ENCODE measurements at regions not wholly inside any gene's neighbourhood (a gene's known extent, or its start where the extent isn't known, plus 50 kb on each side); places are given as distances from the start of the nearest gene placed in this dataset.

DNA sequence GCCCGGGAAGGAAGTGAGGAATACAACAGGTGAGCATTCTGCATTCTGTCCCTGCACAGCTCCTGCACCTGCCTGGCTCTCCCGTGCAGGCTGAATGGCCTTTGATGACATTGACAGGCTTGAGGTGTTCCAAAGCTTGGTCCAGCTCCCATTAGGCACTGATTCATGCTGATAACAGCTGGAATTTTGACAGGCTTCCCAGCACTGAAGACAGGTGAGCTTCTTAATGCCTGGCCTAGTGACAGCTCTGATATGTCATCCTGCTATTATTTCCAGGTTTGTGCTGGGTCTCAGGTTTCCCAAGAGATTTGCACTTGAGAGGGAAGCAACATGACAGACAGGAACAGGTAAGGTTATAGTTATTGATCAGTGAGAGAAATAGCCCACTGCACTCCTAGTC, 58.0 kb upstream of the MTNR1B start:
- Histone ChIP-seq H3K4me3 (ENCODE audit: low read length) (no peak overlapping the region), H3K36me3 (ENCODE audit: control insufficient read depth in 2 of 3, insufficient read depth in 3 of 3, low read length in 3 of 3) (no peaks in the 10 kb centered on the region), H3K27ac (ENCODE audit: low read depth, low read length) (no peak overlapping the region), H3K9me3 (ENCODE audit: control insufficient read depth in 2 of 3, low read length in 3 of 3) (no peaks in the 10 kb centered on the region), H3K27me3 (ENCODE audit: control insufficient read depth in 2 of 2, insufficient read depth in 2 of 2, low read length in 2 of 2) (no peaks in the 10 kb centered on the region), H3K4me1 (ENCODE audit: control insufficient read depth in 2 of 2, insufficient read depth in 2 of 2, low read length in 2 of 2) (no peaks in the 10 kb centered on the region)
- H3K4me3 Mint-ChIP-seq = no peak overlapping the region
- POLR2A ChIA-PET = no interaction called here
- peaks cover 0 to 2% (median 0%) of the 10 kb centered on the region in 11 donors for H3K9me3 Mint-ChIP-seq
- peaks cover 0 to 9% (median 0%) of the 10 kb centered on the region in 5 donors for H3K27me3 Mint-ChIP-seq
- no peaks in the 10 kb centered on the region for H3K4me1 Mint-ChIP-seq
- intact Hi-C loops (cut with micrococcal nuclease) = no loop called here
- CTCF ChIA-PET = interaction anchor here (0.8 kb wide), 1 partner anchor 26 kb away, joined by 3 read pairs; no protein-coding TSS in a partner anchor
- no peak for DNase-seq
- H3K36me3 Mint-ChIP-seq = no peaks in the 10 kb centered on the region
- no peak for ATAC-seq
- H3K27ac Mint-ChIP-seq = no peak overlapping the region

DNA sequence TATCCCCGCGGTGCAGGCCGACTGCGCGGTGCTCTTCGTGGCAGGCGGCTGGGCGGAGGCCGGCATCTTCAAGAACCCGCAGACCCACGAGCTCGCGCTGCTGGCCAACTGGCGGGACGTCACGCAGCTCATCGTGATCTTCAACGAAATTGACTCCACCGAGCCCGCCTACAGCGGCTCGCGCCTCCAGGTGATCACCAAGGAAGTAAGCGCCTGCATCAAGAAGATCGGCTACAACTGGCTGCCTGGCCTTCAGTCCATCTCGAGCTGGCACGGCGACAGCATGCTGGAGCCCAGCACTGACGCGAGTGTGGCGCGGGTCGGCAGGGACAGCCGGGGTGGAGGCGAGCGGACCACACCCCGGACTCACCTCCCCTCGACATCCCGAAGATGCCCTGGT, 53.9 kb upstream of the MTNR1B start:
- Histone ChIP-seq H3K4me3 (ENCODE audit: low read length) (no peak overlapping the region), H3K36me3 (ENCODE audit: control insufficient read depth in 2 of 3, insufficient read depth in 3 of 3, low read length in 3 of 3) (no peaks in the 10 kb centered on the region), H3K4me1 (ENCODE audit: control insufficient read depth in 2 of 2, insufficient read depth in 2 of 2, low read length in 2 of 2) (no peaks in the 10 kb centered on the region), H3K9me3 (ENCODE audit: control insufficient read depth in 2 of 3, low read length in 3 of 3) (no peaks in the 10 kb centered on the region), H3K27me3 (ENCODE audit: control insufficient read depth in 2 of 2, insufficient read depth in 2 of 2, low read length in 2 of 2) (no peaks in the 10 kb centered on the region), H3K27ac (ENCODE audit: low read depth, low read length) (no peak overlapping the region)
- DNase-seq = no peak
- intact Hi-C loops (cut with micrococcal nuclease) = no loop called here
- no peak for ATAC-seq
- Mint-ChIP-seq H3K27ac (no peak overlapping the region), H3K36me3 (no peaks in the 10 kb centered on the region), H3K4me3 (no peak overlapping the region), H3K9me3 (peaks cover 0 to 2% (median 0%) of the 10 kb centered on the region in 11 donors), H3K27me3 (peaks cover 1 to 12% (median 4%) of the 10 kb centered on the region in 5 donors), H3K4me1 (no peaks in the 10 kb centered on the region)
- ChIA-PET POLR2A (no interaction called here), CTCF (no interaction called here)

DNA sequence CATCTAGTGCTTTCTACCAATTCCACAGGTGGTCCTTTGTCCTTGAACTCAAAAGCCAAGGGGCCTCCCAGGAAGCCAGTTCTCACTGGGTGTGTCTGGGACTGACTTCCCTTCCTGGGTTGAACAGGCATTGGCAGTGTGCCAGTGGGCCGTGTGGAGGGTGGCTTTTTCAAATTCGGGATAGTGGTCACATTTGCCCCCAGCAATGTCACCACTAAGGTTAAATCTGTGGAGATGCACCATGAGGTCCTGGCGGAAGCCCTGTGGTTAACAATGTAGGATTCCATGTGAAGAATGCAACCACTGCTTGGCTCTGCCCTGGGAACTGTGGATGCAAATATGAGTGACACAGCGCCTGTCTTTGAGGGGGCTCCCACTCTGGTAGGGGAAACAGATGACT, 53.2 kb upstream of the MTNR1B start:
- ATAC-seq (no peak), DNase-seq (no peak)
- intact Hi-C loops (cut with micrococcal nuclease) = no loop called here
- Histone ChIP-seq H3K4me1 (ENCODE audit: control insufficient read depth in 2 of 2, insufficient read depth in 2 of 2, low read length in 2 of 2) (no peaks in the 10 kb centered on the region), H3K4me3 (ENCODE audit: low read length) (no peak overlapping the region), H3K27ac (ENCODE audit: low read depth, low read length) (no peak overlapping the region), H3K27me3 (ENCODE audit: control insufficient read depth in 2 of 2, insufficient read depth in 2 of 2, low read length in 2 of 2) (no peaks in the 10 kb centered on the region), H3K36me3 (ENCODE audit: control insufficient read depth in 2 of 3, insufficient read depth in 3 of 3, low read length in 3 of 3) (no peaks in the 10 kb centered on the region), H3K9me3 (ENCODE audit: control insufficient read depth in 2 of 3, low read length in 3 of 3) (no peaks in the 10 kb centered on the region)
- peaks cover 2 to 12% (median 4%) of the 10 kb centered on the region in 5 donors for H3K27me3 Mint-ChIP-seq
- CTCF ChIA-PET = no interaction called here
- no peak overlapping the region for H3K4me3 Mint-ChIP-seq
- H3K9me3 Mint-ChIP-seq = peaks cover 0 to 2% (median 0%) of the 10 kb centered on the region in 11 donors
- H3K27ac Mint-ChIP-seq = no peak overlapping the region
- no peaks in the 10 kb centered on the region for H3K4me1 Mint-ChIP-seq
- H3K36me3 Mint-ChIP-seq = no peaks in the 10 kb centered on the region
- POLR2A ChIA-PET = no interaction called here

DNA sequence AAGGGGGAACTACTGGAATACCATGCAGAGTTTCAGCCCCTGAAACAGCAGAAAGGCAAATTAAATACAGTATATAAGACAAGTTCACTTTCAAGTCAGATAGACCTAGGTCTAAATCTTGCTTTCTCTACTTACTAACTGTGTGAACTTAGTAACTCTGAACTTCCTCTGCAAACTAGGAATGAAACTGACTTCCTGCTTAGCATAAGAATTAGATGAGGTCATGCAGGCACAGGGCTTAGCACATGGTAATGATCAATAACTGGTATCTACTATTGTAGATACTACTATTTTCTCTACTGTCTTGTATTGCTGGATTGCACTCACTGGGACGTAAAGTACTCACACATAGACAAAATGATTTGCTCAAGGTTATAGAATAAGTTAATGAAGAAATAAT, 51.5 kb upstream of the MTNR1B start:
- intact Hi-C loops (cut with micrococcal nuclease) = no loop called here
- POLR2A ChIA-PET = no interaction called here
- H3K36me3 ChIP-seq (ENCODE audit: control insufficient read depth in 2 of 3, insufficient read depth in 3 of 3, low read length in 3 of 3) = no peaks in the 10 kb centered on the region
- H3K9me3 ChIP-seq (ENCODE audit: control insufficient read depth in 2 of 3, low read length in 3 of 3) = no peaks in the 10 kb centered on the region
- Mint-ChIP-seq H3K9me3 (peaks cover 0 to 4% (median 0%) of the 10 kb centered on the region in 11 donors), H3K27me3 (peaks cover 2 to 12% (median 6%) of the 10 kb centered on the region in 5 donors), H3K4me1 (no peaks in the 10 kb centered on the region), H3K36me3 (no peaks in the 10 kb centered on the region), H3K27ac (no peak overlapping the region), H3K4me3 (no peak overlapping the region)
- DNase-seq (no peak), ATAC-seq (no peak)
- CTCF ChIA-PET = no interaction called here
- H3K4me3 ChIP-seq (ENCODE audit: low read length) = no peak overlapping the region
- no peaks in the 10 kb centered on the region for H3K4me1 ChIP-seq (ENCODE audit: control insufficient read depth in 2 of 2, insufficient read depth in 2 of 2, low read length in 2 of 2)
- no peak overlapping the region for H3K27ac ChIP-seq (ENCODE audit: low read depth, low read length)
- no peaks in the 10 kb centered on the region for H3K27me3 ChIP-seq (ENCODE audit: control insufficient read depth in 2 of 2, insufficient read depth in 2 of 2, low read length in 2 of 2)

DNA sequence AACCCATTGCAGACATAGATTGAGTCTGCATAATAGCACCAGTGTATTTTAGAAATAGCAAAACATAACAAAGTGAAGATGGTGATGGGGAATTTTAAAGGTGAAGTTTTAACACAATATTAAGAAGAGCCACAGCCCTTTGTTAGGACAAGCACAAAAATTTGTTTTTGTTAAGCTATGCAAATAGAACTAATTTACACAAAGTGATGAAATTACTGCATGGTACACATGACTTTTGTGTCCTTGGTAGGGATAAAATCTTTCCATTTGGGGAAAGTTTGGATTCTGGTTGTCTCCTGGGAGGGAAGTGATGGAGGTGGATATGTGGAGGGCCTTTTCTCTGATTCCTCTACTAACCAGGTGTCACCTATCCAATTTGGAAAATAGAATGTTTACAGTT, 50.4 kb upstream of the MTNR1B start:
- intact Hi-C loops (cut with micrococcal nuclease) = no loop called here
- ChIA-PET CTCF (no interaction called here), POLR2A (no interaction called here)
- Histone ChIP-seq H3K36me3 (ENCODE audit: control insufficient read depth in 2 of 3, insufficient read depth in 3 of 3, low read length in 3 of 3) (no peaks in the 10 kb centered on the region), H3K27ac (ENCODE audit: low read depth, low read length) (no peak overlapping the region), H3K9me3 (ENCODE audit: control insufficient read depth in 2 of 3, low read length in 3 of 3) (no peaks in the 10 kb centered on the region), H3K4me1 (ENCODE audit: control insufficient read depth in 2 of 2, insufficient read depth in 2 of 2, low read length in 2 of 2) (no peaks in the 10 kb centered on the region), H3K4me3 (ENCODE audit: low read length) (no peak overlapping the region), H3K27me3 (ENCODE audit: control insufficient read depth in 2 of 2, insufficient read depth in 2 of 2, low read length in 2 of 2) (no peaks in the 10 kb centered on the region)
- no peak for ATAC-seq
- Mint-ChIP-seq H3K4me1 (no peaks in the 10 kb centered on the region), H3K27ac (no peak overlapping the region), H3K4me3 (no peak overlapping the region), H3K27me3 (peaks cover 2 to 13% (median 6%) of the 10 kb centered on the region in 5 donors), H3K36me3 (no peaks in the 10 kb centered on the region), H3K9me3 (peaks cover 0 to 5% (median under 1%) of the 10 kb centered on the region in 11 donors)
- no peak for DNase-seq

Measured in naive thymus-derived CD4-positive, alpha-beta T cell (primary cell).